GM12875 (cell line): ENCODE measurements at regions not wholly inside any gene's neighbourhood (a gene's known extent, or its start where the extent isn't known, plus 50 kb on each side); places are given as distances from the start of the nearest gene placed in this dataset.

Source experiments
- H3K4me3 ChIP-seq: one replicate; pipeline ENCODE4 v1.5.1; 2011; ENCODE audit warnings: low read depth, low read length, control low read depth
- TF ChIP-seq, protein P1 (sequence below): IDR thresholded peaks from 2 replicates; pipeline ENCODE4 v1.5.1; 2011; ENCODE audit warnings: low read depth, mild to moderate bottlenecking, control low read depth, inconsistent platforms, low read length, moderate library complexity, borderline replicate concordance; ENCODE audit not compliant: insufficient read depth

DNA sequence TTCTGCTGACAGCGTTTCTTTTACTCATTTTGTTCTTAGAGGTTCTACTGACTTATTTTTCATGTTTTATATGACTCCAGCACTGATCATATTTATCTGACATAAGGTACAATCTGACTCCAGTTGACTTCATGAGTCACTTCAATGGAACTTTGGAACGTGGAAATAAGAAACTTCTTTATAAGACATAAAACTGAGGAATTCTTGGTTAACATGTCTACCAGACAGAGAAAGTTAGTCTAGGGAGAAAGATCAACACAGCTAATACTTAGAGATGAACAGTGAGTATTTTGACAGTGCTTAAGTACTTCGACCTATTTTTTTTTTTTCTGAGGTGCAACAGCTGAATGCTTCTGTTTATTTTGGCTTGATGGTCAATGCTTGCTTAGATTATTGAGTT lies 679.5 kb downstream of the KCNJ2 start:
- H3K4me3 ChIP-seq = no peak overlapping the region
- TF ChIP-seq, protein P1, sequence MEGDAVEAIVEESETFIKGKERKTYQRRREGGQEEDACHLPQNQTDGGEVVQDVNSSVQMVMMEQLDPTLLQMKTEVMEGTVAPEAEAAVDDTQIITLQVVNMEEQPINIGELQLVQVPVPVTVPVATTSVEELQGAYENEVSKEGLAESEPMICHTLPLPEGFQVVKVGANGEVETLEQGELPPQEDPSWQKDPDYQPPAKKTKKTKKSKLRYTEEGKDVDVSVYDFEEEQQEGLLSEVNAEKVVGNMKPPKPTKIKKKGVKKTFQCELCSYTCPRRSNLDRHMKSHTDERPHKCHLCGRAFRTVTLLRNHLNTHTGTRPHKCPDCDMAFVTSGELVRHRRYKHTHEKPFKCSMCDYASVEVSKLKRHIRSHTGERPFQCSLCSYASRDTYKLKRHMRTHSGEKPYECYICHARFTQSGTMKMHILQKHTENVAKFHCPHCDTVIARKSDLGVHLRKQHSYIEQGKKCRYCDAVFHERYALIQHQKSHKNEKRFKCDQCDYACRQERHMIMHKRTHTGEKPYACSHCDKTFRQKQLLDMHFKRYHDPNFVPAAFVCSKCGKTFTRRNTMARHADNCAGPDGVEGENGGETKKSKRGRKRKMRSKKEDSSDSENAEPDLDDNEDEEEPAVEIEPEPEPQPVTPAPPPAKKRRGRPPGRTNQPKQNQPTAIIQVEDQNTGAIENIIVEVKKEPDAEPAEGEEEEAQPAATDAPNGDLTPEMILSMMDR = no peak

DNA sequence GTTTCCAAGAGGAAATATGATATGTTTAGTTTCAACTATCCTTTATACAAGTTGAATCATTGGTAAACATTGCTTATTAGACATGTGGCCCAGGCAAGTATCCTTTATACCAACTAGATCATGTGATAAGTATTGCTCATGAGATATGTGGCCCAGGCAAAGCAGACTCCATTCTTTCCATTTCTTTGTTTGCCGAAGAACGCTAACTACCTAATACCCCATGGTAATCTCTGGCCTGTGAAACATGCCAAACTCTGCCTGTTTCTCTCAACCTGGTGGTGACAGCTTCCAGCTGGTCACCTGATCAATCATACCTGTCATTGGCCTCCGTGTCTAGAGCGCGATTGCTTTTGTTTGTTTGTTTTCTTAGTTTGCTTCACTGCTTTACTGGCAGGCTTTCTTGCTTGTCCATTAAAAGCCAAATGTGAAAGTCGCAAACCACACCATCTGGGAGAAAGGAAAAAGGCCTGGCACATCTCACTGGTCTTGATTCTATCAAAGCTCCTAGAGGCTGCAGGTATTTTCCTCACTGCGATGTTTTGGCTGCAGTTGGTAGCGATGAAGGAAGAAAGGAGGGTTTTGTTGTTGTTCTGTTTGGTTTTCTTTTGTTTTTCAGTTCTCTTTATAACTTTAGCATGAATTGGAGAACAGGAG lies 686.2 kb downstream of the KCNJ2 start:
- no peak overlapping the region for H3K4me3 ChIP-seq
- TF ChIP-seq, protein P1 = no peak

DNA sequence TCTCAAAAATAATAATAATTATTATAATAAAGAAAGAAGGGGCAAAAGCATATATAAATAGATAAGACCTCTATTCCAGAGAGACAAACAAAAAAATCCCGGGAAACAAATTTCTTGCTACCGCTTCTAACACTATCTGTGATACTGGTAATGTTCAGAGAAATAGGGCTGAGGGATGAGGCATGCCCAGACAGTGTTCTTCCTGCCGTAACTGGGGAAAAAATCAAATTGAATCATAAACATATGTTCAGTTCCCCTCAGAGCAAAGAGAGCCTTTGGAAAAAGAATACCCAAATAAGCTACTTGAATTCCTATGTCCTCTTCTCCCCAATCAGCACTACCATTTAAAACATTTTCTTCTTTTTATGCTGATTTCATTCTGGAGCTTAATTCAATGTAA lies 688.0 kb downstream of the KCNJ2 start:
- no peak overlapping the region for H3K4me3 ChIP-seq

DNA sequence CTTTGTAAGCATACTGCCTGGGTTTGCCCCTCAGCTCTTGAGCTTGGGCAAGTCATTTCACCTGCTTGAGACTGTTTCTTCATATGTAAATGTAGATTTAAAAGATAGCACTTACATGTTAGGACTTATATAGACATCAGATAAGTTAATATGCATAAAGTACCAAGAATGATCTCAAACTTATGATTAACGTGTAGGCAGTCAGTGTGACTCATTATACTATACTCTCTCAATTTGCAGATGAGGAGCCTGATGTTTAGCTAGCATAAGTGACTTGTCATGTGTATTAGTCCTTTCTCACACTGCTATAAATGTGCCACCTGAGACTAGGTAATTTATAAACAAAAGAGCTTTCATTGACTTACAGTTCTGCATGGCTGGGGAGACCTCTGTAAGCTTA lies 690.5 kb downstream of the KCNJ2 start:
- TF ChIP-seq, protein P1 = no peak
- H3K4me3 ChIP-seq = no peak overlapping the region

More for the DNA sequence above, 688.0 kb downstream of the KCNJ2 start:
- TF ChIP-seq, protein P1 = no peak

DNA sequence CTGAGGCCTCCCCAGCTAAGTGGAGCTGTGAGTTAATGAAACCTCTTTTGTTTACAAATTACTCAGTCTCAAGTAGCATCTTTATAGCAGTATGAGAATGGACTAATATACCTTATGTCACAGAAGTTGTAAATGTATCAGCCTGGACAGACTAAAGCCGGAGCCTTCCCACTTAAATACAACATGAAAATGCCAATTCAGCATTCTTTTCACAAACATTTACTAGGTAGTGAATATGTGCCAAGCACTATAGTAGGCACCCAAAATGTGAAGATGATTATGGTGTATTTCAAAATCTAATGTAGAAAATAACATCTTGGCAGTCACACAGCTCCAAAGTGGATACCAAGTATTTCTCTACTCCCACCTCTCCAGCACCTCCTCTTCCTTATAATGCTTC lies 693.0 kb downstream of the KCNJ2 start:
- H3K4me3 ChIP-seq = no peak overlapping the region
- TF ChIP-seq, protein P1 = no peak

DNA sequence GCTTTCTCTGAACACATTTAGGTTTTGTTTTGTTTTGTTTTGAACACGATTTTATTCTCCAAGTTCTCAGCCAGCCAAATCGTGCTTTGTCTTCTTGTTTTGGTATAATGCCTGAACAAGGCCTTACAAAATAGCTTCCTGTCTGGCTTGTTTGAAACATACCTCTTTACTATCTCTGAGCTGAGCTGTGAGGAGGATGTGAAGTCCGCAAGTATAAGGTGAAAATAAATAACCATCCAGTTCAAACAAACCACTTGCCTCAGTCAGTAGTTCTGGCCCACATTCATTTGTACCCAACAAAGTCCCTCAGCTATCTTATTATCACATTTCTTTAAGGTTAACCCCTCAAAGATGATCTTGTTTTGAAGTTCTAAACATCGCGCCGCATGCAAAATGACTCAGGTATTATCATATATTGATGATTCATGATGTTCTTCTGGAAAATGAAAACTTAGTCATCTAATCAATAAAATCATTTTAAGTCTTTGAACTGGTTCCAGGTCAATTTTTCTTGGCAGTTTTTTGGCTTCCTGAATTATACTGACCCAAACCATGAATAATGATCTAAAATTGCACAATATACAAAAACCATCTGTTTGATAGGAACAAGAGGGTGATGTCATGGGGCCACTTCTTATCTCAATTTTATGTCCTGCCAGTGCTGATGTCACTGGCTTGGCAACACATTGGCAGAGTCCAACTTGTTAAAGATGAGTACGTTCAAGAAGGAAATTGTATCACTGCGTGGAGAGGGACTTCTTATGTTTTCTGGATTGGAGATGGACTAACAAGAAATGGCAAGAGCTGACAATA lies 694.3 kb downstream of the KCNJ2 start:
- no peak overlapping the region for H3K4me3 ChIP-seq
- TF ChIP-seq, protein P1 = no peak

DNA sequence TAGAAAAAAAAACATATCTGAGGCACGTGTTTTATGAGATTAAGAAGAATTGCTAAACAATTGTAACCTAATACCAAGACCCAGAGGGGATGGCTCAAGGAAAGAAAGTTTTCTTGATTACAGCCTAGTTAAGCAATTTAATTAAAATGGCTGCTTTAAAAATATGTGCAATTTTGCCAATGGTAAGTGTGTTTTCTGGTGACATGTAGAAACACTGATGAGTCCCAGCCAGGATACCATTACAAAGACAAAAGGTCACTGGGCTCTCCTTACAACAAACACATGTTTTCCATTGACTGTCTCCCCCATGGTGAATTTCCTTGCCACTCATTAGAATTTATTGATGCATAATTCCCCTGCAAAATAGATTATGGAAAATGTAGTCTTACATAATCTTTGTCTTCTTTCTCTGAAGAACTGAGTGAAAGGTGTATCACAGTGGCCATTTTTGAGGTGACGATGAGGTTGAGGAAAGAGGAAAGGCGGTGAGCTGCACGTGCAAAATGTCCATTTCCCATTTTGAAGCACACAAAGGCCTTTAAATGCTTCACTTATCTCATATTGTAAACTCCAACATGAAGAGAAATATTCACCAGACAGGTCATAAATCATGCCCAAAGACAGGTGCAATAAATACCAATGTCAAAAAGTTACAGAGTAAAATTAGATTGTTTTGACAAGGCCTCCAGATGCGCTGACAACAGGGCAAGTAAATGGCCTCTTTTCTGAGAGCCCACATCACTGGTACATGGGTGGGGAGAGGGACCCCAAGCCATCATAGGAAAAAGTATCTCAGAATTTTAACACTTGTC lies 696.9 kb downstream of the KCNJ2 start:
- TF ChIP-seq, protein P1 = no peak
- no peak overlapping the region for H3K4me3 ChIP-seq
